ENCODE measurements at regions not wholly inside any gene's neighbourhood (a gene's known extent, or its start where the extent isn't known, plus 50 kb on each side); places are given as distances from the start of the nearest gene placed in this dataset.

DNA sequence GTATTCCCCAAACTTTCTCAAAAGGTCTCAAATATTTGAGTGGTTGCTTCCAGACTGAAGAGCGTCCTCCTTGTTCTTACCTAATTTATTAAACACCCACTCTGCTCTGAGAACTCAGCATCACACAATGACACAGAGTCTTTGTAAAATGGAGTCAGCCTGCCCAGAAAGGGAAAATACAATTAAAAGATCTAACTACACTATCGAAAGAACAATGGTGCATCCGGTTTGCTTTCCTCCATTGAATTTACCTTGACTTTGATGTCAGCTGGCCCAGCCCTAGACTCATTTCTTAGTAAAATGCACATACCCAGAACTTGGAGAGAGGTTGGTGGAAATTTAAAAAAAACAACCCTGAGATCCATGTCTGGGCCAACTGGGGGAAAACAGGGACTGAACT lies 120.7 kb upstream of the SERP2 start:
- H4K5ac ChIP-seq (ENCODE audit: insufficient read length, low read depth, low read length) = no peak overlapping the region
- no CpG with 5 or more reads among the region's 3 CpGs for WGBS (ENCODE audit: extremely low coverage, insufficient read length, low lambda C conversion rate)
- TF ChIP-seq, protein P1, sequence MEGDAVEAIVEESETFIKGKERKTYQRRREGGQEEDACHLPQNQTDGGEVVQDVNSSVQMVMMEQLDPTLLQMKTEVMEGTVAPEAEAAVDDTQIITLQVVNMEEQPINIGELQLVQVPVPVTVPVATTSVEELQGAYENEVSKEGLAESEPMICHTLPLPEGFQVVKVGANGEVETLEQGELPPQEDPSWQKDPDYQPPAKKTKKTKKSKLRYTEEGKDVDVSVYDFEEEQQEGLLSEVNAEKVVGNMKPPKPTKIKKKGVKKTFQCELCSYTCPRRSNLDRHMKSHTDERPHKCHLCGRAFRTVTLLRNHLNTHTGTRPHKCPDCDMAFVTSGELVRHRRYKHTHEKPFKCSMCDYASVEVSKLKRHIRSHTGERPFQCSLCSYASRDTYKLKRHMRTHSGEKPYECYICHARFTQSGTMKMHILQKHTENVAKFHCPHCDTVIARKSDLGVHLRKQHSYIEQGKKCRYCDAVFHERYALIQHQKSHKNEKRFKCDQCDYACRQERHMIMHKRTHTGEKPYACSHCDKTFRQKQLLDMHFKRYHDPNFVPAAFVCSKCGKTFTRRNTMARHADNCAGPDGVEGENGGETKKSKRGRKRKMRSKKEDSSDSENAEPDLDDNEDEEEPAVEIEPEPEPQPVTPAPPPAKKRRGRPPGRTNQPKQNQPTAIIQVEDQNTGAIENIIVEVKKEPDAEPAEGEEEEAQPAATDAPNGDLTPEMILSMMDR (conservative IDR thresholded peaks at IDR 0.05) = no peak

More for the DNA sequence above, 120.7 kb upstream of the SERP2 start:
- Histone ChIP-seq H3K79me1 (ENCODE audit: insufficient read depth, low read depth, low read length, poor library complexity, severe bottlenecking) (no peaks in the 10 kb centered on the region), H3T11ph (ENCODE audit: low read length) (no peak overlapping the region), H3K9ac (ENCODE audit: extremely low read depth, insufficient read length, low read length) (no peak overlapping the region), H3K23me2 (ENCODE audit: insufficient read length, low read depth, low read length, poor library complexity, severe bottlenecking) (no peaks in the 10 kb centered on the region), H2AFZ (ENCODE audit: low read length) (no peak overlapping the region), H2AK5ac (ENCODE audit: insufficient read length, low read length) (no peak overlapping the region), H3K79me2 (ENCODE audit: insufficient read depth, low read length) (no peaks in the 10 kb centered on the region), H3K23ac (ENCODE audit: insufficient read length, low read depth, low read length) (no peak overlapping the region), H3K18ac (ENCODE audit: insufficient read length, low read depth, low read length) (no peak overlapping the region), H3K4me1 (ENCODE audit: insufficient read depth, low read length) (no peaks in the 10 kb centered on the region), H3K14ac (ENCODE audit: insufficient read depth, low read length) (no peak overlapping the region), H2BK15ac (ENCODE audit: low read depth, low read length) (no peak overlapping the region), H4K8ac (replicated peaks; ENCODE audit: insufficient read length, low read depth, low read length) (no peak overlapping the region), H2BK5ac (ENCODE audit: insufficient read length, low read length) (no peak overlapping the region), H3K27ac (ENCODE audit: insufficient read length, low read depth, low read length) (no peak overlapping the region), H3K56ac (ENCODE audit: insufficient read length, low read depth, low read length) (no peak overlapping the region), H3K4ac (ENCODE audit: low read depth, low read length) (no peak overlapping the region), H3K27me3 (ENCODE audit: insufficient read depth, low read length) (no peaks in the 10 kb centered on the region), H4K91ac (ENCODE audit: insufficient read length, low read depth, low read length) (no peak overlapping the region), H2BK120ac (ENCODE audit: low read depth, low read length, poor library complexity, severe bottlenecking) (no peak overlapping the region), H3K4me2 (ENCODE audit: insufficient read depth, insufficient read length, low read length) (no peak overlapping the region), H3K9me3 (ENCODE audit: control insufficient read depth, low read depth, low read length) (no peaks in the 10 kb centered on the region), H2BK20ac (ENCODE audit: low read depth, low read length, poor library complexity, severe bottlenecking) (no peak overlapping the region), H4K20me1 (ENCODE audit: control insufficient read depth, insufficient read depth, insufficient read length) (no peaks in the 10 kb centered on the region), H2BK12ac (ENCODE audit: insufficient read length, low read depth, low read length) (no peak overlapping the region)
- H3K4me1 Mint-ChIP-seq = peaks cover 15% of the 10 kb centered on the region in 2 experiments
- no peaks in the 10 kb centered on the region for H3K9me3 Mint-ChIP-seq
- H3K27ac Mint-ChIP-seq = no peak overlapping the region
- H3K27me3 Mint-ChIP-seq (ENCODE audit: low read depth) = no peaks in the 10 kb centered on the region
- H3K4me3 Mint-ChIP-seq = no peak overlapping the region
- DNase-seq = no peak
- no peaks in the 10 kb centered on the region for H3K36me3 Mint-ChIP-seq (ENCODE audit: insufficient read depth in 1 of 3, low read depth in 3 of 3)

Data from H9 (cell line).